HCT116 (cell line): ENCODE measurements at regions not wholly inside any gene's neighbourhood (a gene's known extent, or its start where the extent isn't known, plus 50 kb on each side); places are given as distances from the start of the nearest gene placed in this dataset.

ENCODE experiments used
- ATAC-seq: fragments of 200-7000 bp; cut with Tn5 transposase; 2 replicates; pipeline ENCODE4 v1.9.1; 2020; ENCODE audit warnings: mild to moderate bottlenecking, moderate library complexity
- BruUV-seq: library from RNA; stranded (reverse); fragments of 400-500 nt; replicated peaks from 2 replicates; lab custom pipeline; 2021; lab: Mats Ljungman, UMichigan
- CTCF ChIA-PET: fragments of 300-600 bp; sonication (Branson Sonifier 250); formaldehyde crosslinking; loops from one replicate; lab custom pipeline; 2021; ENCODE audit warnings: antibody characterized with exemption; lab: Charles Lee
- POLR2A ChIA-PET: fragments of 300-600, 350-600 bp; sonication (Branson Sonifier 250); formaldehyde crosslinking; loops from one replicate; lab custom pipeline; 2021; ENCODE audit warnings: antibody characterized with exemption; lab: Charles Lee
- RAD21 ChIA-PET, 2 experiments: fragments of 300-600 bp; sonication (Branson Sonifier 250); formaldehyde crosslinking; loops; one replicate each; lab custom pipeline; 2023; ENCODE audit warnings: low total read pairs in 2 of 2; ENCODE audit not compliant: uncharacterized antibody in 2 of 2, unreplicated experiment in 2 of 2, low non-redundant PET in 1 of 2; lab: Charles Lee
- DNase-seq: peaks from one replicate; pipeline ENCODE4 v3.0.0-alpha.2; 2010; ENCODE audit warnings: low read depth, low spot score
- H2AFZ ChIP-seq: fragments of 200-600 bp; shearing (Covaris generic), sonication (generic); 2 replicates; pipeline ENCODE4 v1.6.1; 2017; ENCODE audit warnings: low read depth, mixed run types, mixed read lengths, antibody characterized with exemption, low read length; ENCODE audit not compliant: poor library complexity, severe bottlenecking
- H3K27ac ChIP-seq: 2 replicates; pipeline ENCODE4 v1.5.1; 2012; ENCODE audit warnings: low read depth, low read length
- H3K27me3 ChIP-seq: fragments of 200-600 bp; sonication (generic); 2 replicates; pipeline ENCODE4 v1.6.1; 2016; ENCODE audit warnings: mixed run types, low read length, mixed read lengths; ENCODE audit not compliant: insufficient read depth
- H3K36me3 ChIP-seq, 2 experiments: fragments of 200-500 bp in 1 of 2; fragments of 200-600 bp in 1 of 2; sonication (Bioruptor generic) in 1 of 2; sonication (generic) in 1 of 2; 2 replicates each; pipeline versions ENCODE4 v1.5.1 to v1.6.1; 2014 to 2016; ENCODE audit warnings: low read length in 2 of 2, inconsistent platforms in 1 of 2, mixed read lengths in 1 of 2, mixed run types in 1 of 2; ENCODE audit not compliant: insufficient read depth in 2 of 2, control insufficient read depth in 1 of 2
- H3K4me1 ChIP-seq, 2 experiments: fragments of 200-600 bp in 1 of 2; sonication (generic) in 1 of 2; 2 replicates each; pipeline versions ENCODE4 v1.5.1 to v1.6.1; 2012 to 2017; ENCODE audit warnings: low read length in 2 of 2, inconsistent platforms in 1 of 2, mild to moderate bottlenecking in 1 of 2, mixed read lengths in 1 of 2, mixed run types in 1 of 2, moderate library complexity in 1 of 2; ENCODE audit not compliant: insufficient read depth in 2 of 2, control insufficient read depth in 1 of 2
- H3K4me2 ChIP-seq: fragments of 200-600 bp; sonication (generic); 2 replicates; pipeline ENCODE4 v1.6.1; 2017; ENCODE audit warnings: mixed run types, low read length, mixed read lengths
- H3K4me3 ChIP-seq, 2 experiments: fragments of 200-600 bp in 1 of 2; sonication (generic) in 1 of 2; replicated peaks in 1 of 2; 2 replicates each; pipeline ENCODE4 v1.5.1; 2011 to 2016; ENCODE audit warnings: low read length in 2 of 2, control low read depth in 1 of 2, low read depth in 1 of 2, mild to moderate bottlenecking in 1 of 2, mixed read lengths in 1 of 2, mixed run types in 1 of 2
- H3K79me2 ChIP-seq: fragments of 200-600 bp; sonication (generic); 2 replicates; pipeline ENCODE4 v1.6.1; 2017; ENCODE audit warnings: mild to moderate bottlenecking, mixed run types, low read length, moderate library complexity, mixed read lengths; ENCODE audit not compliant: insufficient read depth
- H3K9ac ChIP-seq: fragments of 200-600 bp; sonication (generic); 2 replicates; pipeline ENCODE4 v1.6.1; 2016; ENCODE audit warnings: low read length, mixed read lengths
- H3K9me2 ChIP-seq: fragments of 200-600 bp; sonication (generic), shearing (Covaris generic); 2 replicates; pipeline ENCODE4 v1.6.1; 2017; ENCODE audit warnings: mixed run types, mild to moderate bottlenecking, moderate library complexity; ENCODE audit not compliant: insufficient read depth
- H3K9me3 ChIP-seq, 2 experiments: fragments of 200-500 bp in 1 of 2; fragments of 200-600 bp in 1 of 2; sonication (Bioruptor generic) in 1 of 2; sonication (generic) in 1 of 2; 2 replicates each; pipeline ENCODE4 v1.6.1; 2014 to 2017; ENCODE audit warnings: low read length in 2 of 2, mixed read lengths in 2 of 2, inconsistent platforms in 1 of 2, low read depth in 1 of 2, mild to moderate bottlenecking in 1 of 2, mixed run types in 1 of 2, moderate library complexity in 1 of 2; ENCODE audit not compliant: control insufficient read depth in 1 of 2, insufficient read depth in 1 of 2
- H4K20me1 ChIP-seq: fragments of 200-600 bp; sonication (generic), shearing (Covaris generic); 2 replicates; pipeline ENCODE4 v1.6.1; 2017; ENCODE audit warnings: mixed run types, mild to moderate bottlenecking, moderate library complexity; ENCODE audit not compliant: insufficient read depth
- CBX3 ChIP-seq: IDR thresholded peaks from 2 replicates; pipeline ENCODE4 v1.6.1; 2012; ENCODE audit warnings: low read depth
- CEBPB ChIP-seq: IDR thresholded peaks from 2 replicates; pipeline ENCODE4 v1.6.1; 2012; ENCODE audit warnings: low read depth
- EZH2 ChIP-seq: fragments of 200-600 bp; sonication (generic); IDR thresholded peaks from 2 replicates; pipeline ENCODE4 v1.6.1; 2017; ENCODE audit warnings: antibody characterized with exemption, mixed run types
- POLR2A ChIP-seq: IDR thresholded peaks from 2 replicates; pipeline ENCODE4 v1.7.0; 2011; ENCODE audit warnings: borderline replicate concordance; ENCODE audit not compliant: insufficient read depth, insufficient read length; ENCODE audit errors: extremely low read depth
- SP1 ChIP-seq: IDR thresholded peaks from 2 replicates; pipeline ENCODE4 v1.6.1; 2012; ENCODE audit warnings: low read depth
- SRF ChIP-seq: IDR thresholded peaks from 2 replicates; pipeline ENCODE4 v1.6.1; 2012; ENCODE audit warnings: low read depth
- intact Hi-C: fragments of 100-400 bp; cut with micrococcal nuclease; formaldehyde crosslinking; loops from 2 replicates; pipeline ENCODE4 v1.10.0; 2022
- TF ChIP-seq, protein P1 (sequence below): IDR thresholded peaks from 2 replicates; pipeline ENCODE4 v1.6.1; 2012; ENCODE audit warnings: low read depth
- TF ChIP-seq, protein P2 (sequence below): IDR thresholded peaks from 2 replicates; pipeline ENCODE4 v1.6.1; 2012

DNA sequence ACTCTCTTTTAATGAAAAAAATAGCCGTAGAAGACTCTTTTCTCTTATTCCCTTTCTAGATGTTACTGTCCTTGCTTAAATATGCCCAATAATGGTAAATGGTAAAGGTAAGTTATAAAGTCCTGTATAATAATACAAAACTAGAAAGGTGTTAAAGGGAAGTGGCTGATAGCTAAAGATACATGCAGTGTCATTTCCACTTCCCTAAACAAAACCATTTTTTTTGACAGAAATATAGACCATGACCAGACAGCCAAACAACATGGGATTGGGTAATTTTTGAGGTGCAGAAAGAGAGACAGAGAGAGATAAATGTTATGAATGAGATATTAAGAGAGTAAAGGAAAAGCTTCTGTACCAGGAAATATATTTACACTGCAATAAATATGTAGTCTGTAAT is 731.7 kb upstream of the REG3G start:
- ChIA-PET CTCF (no interaction called here), POLR2A (no interaction called here), RAD21 (no interaction called here)
- no peaks in the 10 kb centered on the region for H3K79me2 ChIP-seq
- intact Hi-C loops = no loop called here
- no peaks in the 10 kb centered on the region for H3K9me2 ChIP-seq
- peaks cover 3 to 11% of the 10 kb centered on the region in 2 experiments; a peak in 2 of 4 replicates for H3K9me3 ChIP-seq
- ATAC-seq = no peak
- BruUV-seq = no TSS peak
- H3K4me1 ChIP-seq = no peaks in the 10 kb centered on the region
- no peaks in the 10 kb centered on the region for H4K20me1 ChIP-seq
- H3K27ac ChIP-seq = no peak overlapping the region
- TF ChIP-seq SRF (no peak), EZH2 (no peak), CBX3 (no peak), CEBPB (no peak), SP1 (no peak), POLR2A (no peak)
- TF ChIP-seq, protein P1, sequence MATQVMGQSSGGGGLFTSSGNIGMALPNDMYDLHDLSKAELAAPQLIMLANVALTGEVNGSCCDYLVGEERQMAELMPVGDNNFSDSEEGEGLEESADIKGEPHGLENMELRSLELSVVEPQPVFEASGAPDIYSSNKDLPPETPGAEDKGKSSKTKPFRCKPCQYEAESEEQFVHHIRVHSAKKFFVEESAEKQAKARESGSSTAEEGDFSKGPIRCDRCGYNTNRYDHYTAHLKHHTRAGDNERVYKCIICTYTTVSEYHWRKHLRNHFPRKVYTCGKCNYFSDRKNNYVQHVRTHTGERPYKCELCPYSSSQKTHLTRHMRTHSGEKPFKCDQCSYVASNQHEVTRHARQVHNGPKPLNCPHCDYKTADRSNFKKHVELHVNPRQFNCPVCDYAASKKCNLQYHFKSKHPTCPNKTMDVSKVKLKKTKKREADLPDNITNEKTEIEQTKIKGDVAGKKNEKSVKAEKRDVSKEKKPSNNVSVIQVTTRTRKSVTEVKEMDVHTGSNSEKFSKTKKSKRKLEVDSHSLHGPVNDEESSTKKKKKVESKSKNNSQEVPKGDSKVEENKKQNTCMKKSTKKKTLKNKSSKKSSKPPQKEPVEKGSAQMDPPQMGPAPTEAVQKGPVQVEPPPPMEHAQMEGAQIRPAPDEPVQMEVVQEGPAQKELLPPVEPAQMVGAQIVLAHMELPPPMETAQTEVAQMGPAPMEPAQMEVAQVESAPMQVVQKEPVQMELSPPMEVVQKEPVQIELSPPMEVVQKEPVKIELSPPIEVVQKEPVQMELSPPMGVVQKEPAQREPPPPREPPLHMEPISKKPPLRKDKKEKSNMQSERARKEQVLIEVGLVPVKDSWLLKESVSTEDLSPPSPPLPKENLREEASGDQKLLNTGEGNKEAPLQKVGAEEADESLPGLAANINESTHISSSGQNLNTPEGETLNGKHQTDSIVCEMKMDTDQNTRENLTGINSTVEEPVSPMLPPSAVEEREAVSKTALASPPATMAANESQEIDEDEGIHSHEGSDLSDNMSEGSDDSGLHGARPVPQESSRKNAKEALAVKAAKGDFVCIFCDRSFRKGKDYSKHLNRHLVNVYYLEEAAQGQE = no peak
- TF ChIP-seq, protein P2, sequence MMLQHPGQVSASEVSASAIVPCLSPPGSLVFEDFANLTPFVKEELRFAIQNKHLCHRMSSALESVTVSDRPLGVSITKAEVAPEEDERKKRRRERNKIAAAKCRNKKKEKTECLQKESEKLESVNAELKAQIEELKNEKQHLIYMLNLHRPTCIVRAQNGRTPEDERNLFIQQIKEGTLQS = no peak
- TF ChIP-seq, all 23 proteins: peak for 0
- H2AFZ ChIP-seq = no peak overlapping the region
- H3K27me3 ChIP-seq = no peaks in the 10 kb centered on the region
- DNase-seq = no peak
- H3K4me2 ChIP-seq = no peak overlapping the region
- no peaks in the 10 kb centered on the region for H3K36me3 ChIP-seq
- H3K4me3 ChIP-seq = no peak overlapping the region
- no peak overlapping the region for H3K9ac ChIP-seq
